Germinal center (tissue), 1 donor: ENCODE measurements at regions not wholly inside any gene's neighbourhood (a gene's known extent, or its start where the extent isn't known, plus 50 kb on each side); places are given as distances from the start of the nearest gene placed in this dataset.

Experiments
- DNase-seq: peaks from one replicate; pipeline ENCODE4 v3.0.0; 2012; ENCODE audit warnings: mixed read lengths, low spot score

GRCh38 chr5:73374520-73375190, 73.9 kb downstream of the FOXD1 start:
- no peak for DNase-seq

- DNase-seq: no peak
Observed at GRCh38 chr5:73373814-73374510, 74.6 kb downstream of the FOXD1 start.

- DNase-seq: no peak
Observed at GRCh38 chr5:73370640-73371583, 77.7 kb downstream of the FOXD1 start.

GRCh38 chr5:73370095-73370494, 78.5 kb downstream of the FOXD1 start:
- DNase-seq: no peak

- DNase-seq: no peak
Observed at GRCh38 chr5:73369278-73369677, 79.3 kb downstream of the FOXD1 start.

- DNase-seq: no peak
Observed at GRCh38 chr5:73367650-73368049, 80.9 kb downstream of the FOXD1 start.

GRCh38 chr5:73365990-73366667, 82.4 kb downstream of the FOXD1 start:
- no peak for DNase-seq

- no peak for DNase-seq
Observed at GRCh38 chr5:73365301-73365853, 83.2 kb downstream of the FOXD1 start.

- DNase-seq: no peak
Observed at GRCh38 chr5:73363911-73364730, 84.5 kb downstream of the FOXD1 start.

GRCh38 chr5:73359395-73359794, 89.2 kb downstream of the FOXD1 start:
- no peak for DNase-seq

GRCh38 chr5:73358366-73358765, 90.2 kb downstream of the FOXD1 start:
- DNase-seq: no peak

- DNase-seq: no peak
Observed at GRCh38 chr5:73357576-73357975, 91.0 kb downstream of the FOXD1 start.

- DNase-seq: no peak
Observed at GRCh38 chr5:73355108-73355507, 93.5 kb downstream of the FOXD1 start.

GRCh38 chr5:73354406-73354805, 94.2 kb downstream of the FOXD1 start:
- no peak for DNase-seq

GRCh38 chr5:73352649-73353230, 95.8 kb downstream of the FOXD1 start:
- DNase-seq: no peak

GRCh38 chr5:73352243-73352642, 96.3 kb downstream of the FOXD1 start:
- no peak for DNase-seq

GRCh38 chr5:73351593-73351992, 97.0 kb downstream of the FOXD1 start:
- DNase-seq: no peak

GRCh38 chr5:73346878-73347408, 101.6 kb downstream of the FOXD1 start:
- no peak for DNase-seq

- no peak for DNase-seq
Observed at GRCh38 chr5:73344835-73345234, 103.7 kb downstream of the FOXD1 start.

- no peak for DNase-seq
Observed at GRCh38 chr5:73339711-73340110, 108.9 kb downstream of the FOXD1 start.
